Sigmoid colon (tissue), 6 donors: ENCODE measurements at regions not wholly inside any gene's neighbourhood (a gene's known extent, or its start where the extent isn't known, plus 50 kb on each side); places are given as distances from the start of the nearest gene placed in this dataset.

Experiments used
- DNase-seq: peaks from one replicate; pipeline ENCODE4 v3.0.0-alpha.2; 2019
- H3K27ac ChIP-seq, 4 donors: fragments of 200-600 bp; sonication (generic); one replicate each; pipeline ENCODE4 v1.5.1; 2016 to 2019; ENCODE audit warnings: mild to moderate bottlenecking in 1 of 4
- H3K27me3 ChIP-seq, 3 donors: fragments of 200-600 bp; sonication (generic); one replicate each; pipeline ENCODE4 v1.5.1; 2019; ENCODE audit warnings: mild to moderate bottlenecking in 1 of 3
- H3K36me3 ChIP-seq, 4 donors: fragments of 200-600 bp; sonication (generic); one replicate each; pipeline ENCODE4 v1.5.1; 2016 to 2019
- H3K4me1 ChIP-seq, 4 donors: fragments of 200-600 bp; sonication (generic); one replicate each; pipeline ENCODE4 v1.5.1; 2017 to 2019
- H3K4me3 ChIP-seq, 4 donors: fragments of 200-600 bp; sonication (generic); one replicate each; pipeline ENCODE4 v1.5.1; 2017 to 2019; ENCODE audit warnings: mild to moderate bottlenecking in 2 of 4, moderate library complexity in 1 of 4
- H3K9me3 ChIP-seq, 4 donors: fragments of 200-600 bp in 3 of 4; sonication (generic) in 3 of 4; one replicate each; pipeline versions ENCODE4 v1.5.1 to v1.6.1; 2013 to 2019
- CTCF ChIP-seq, 4 experiments: fragments of 450-650 bp in 3 of 4; fragments of 200-600 bp in 1 of 4; IDR thresholded peaks; one replicate each; pipeline ENCODE4 v1.5.1; 2016 to 2019; ENCODE audit warnings: antibody characterized with exemption in 4 of 4, mild to moderate bottlenecking in 3 of 4, moderate library complexity in 2 of 4
- EP300 ChIP-seq, 4 donors: sonication (generic); formaldehyde crosslinking; IDR thresholded peaks; one replicate each; pipeline ENCODE4 v1.6.1; 2017; ENCODE audit warnings: antibody characterized with exemption in 4 of 4
- POLR2A ChIP-seq, 2 donors: fragments of 450-650 bp; IDR thresholded peaks; one replicate each; pipeline ENCODE4 v1.6.1; 2016; ENCODE audit warnings: antibody characterized with exemption in 2 of 2, mild to moderate bottlenecking in 2 of 2, moderate library complexity in 2 of 2
- POLR2AphosphoS5 ChIP-seq, 4 donors: sonication (generic); formaldehyde crosslinking; IDR thresholded peaks; one replicate each; pipeline ENCODE4 v1.6.1; 2017; ENCODE audit warnings: antibody characterized with exemption in 4 of 4
- WGBS, 2 donors: extraction: QIAGEN DNeasy Blood & Tissue Kit; methylation state at CpG; one replicate each; pipeline ENCODE4 v1.1.7; 2013; 5-methylcytosine and 5-hydroxymethylcytosine counted together
- intact Hi-C: fragments of 100-400 bp; cut with DNase I; formaldehyde crosslinking; loops from one replicate; pipeline ENCODE4 v1.15.1; 2023
- donor health status: healthy with polysubstance abuse.
- donor health status: healthy.

GRCh38 chr3:148631124-148631903 lies 66.4 kb upstream of the AGTR1 start:
- intact Hi-C loops = loop anchor here (10.0 kb wide), 1 partner anchor 247 kb away; no protein-coding TSS in a partner anchor
- 78 to 82% methylated on average over 6 of the region's 6 CpGs for WGBS, 2 donors

GRCh38 chr3:148641722-148642121 lies 56.0 kb upstream of the AGTR1 start:
- 74 to 95% methylated on average over 2 of the region's 2 CpGs for WGBS, 2 donors
- no peaks in the 10 kb centered on the region for H3K9me3 ChIP-seq
- TF ChIP-seq EP300 (IDR thresholded peaks at IDR 0.05) = no peak
- no peak for TF ChIP-seq CTCF (IDR thresholded peaks at IDR 0.05)
- TF ChIP-seq POLR2A (IDR thresholded peaks at IDR 0.05) = no peak
- TF ChIP-seq POLR2AphosphoS5 (IDR thresholded peaks at IDR 0.05) = no peak
- DNase-seq = no peak
- H3K27me3 ChIP-seq = no peaks in the 10 kb centered on the region
- no peak overlapping the region for H3K4me3 ChIP-seq
- peaks cover 0 to 14% (median 6%) of the 10 kb centered on the region in 4 donors for H3K4me1 ChIP-seq
- intact Hi-C loops = no loop called here
- H3K36me3 ChIP-seq = no peaks in the 10 kb centered on the region
- no peak overlapping the region for H3K27ac ChIP-seq

More at GRCh38 chr3:148631124-148631903, 66.4 kb upstream of the AGTR1 start:
- Histone ChIP-seq H3K27ac (no peak overlapping the region), H3K36me3 (no peaks in the 10 kb centered on the region), H3K4me3 (no peak overlapping the region), H3K9me3 (peaks cover 0 to 2% (median 0%) of the 10 kb centered on the region in 4 donors), H3K4me1 (no peaks in the 10 kb centered on the region), H3K27me3 (no peaks in the 10 kb centered on the region)
- TF ChIP-seq CTCF (IDR thresholded peaks at IDR 0.05) (peak in 1 of 4 experiments; percentile 15), POLR2A (IDR thresholded peaks at IDR 0.05) (no peak), EP300 (IDR thresholded peaks at IDR 0.05) (no peak), POLR2AphosphoS5 (IDR thresholded peaks at IDR 0.05) (no peak)
- no peak for DNase-seq

GRCh38 chr3:148642214-148642613 lies 55.5 kb upstream of the AGTR1 start:
- no peak for DNase-seq
- Histone ChIP-seq H3K4me3 (no peak overlapping the region), H3K9me3 (no peaks in the 10 kb centered on the region), H3K27me3 (no peaks in the 10 kb centered on the region), H3K36me3 (no peaks in the 10 kb centered on the region), H3K27ac (peak overlapping the region in 1 of 4 donors; percentile 60), H3K4me1 (peaks cover 0 to 14% (median 6%) of the 10 kb centered on the region in 4 donors)
- intact Hi-C loops = no loop called here
- TF ChIP-seq POLR2AphosphoS5 (IDR thresholded peaks at IDR 0.05) = no peak
- TF ChIP-seq POLR2A (IDR thresholded peaks at IDR 0.05) = no peak
- TF ChIP-seq CTCF (IDR thresholded peaks at IDR 0.05) = no peak
- no peak for TF ChIP-seq EP300 (IDR thresholded peaks at IDR 0.05)

GRCh38 chr3:148642616-148643015 lies 55.1 kb upstream of the AGTR1 start:
- DNase-seq = no peak
- no peaks in the 10 kb centered on the region for H3K36me3 ChIP-seq
- no peaks in the 10 kb centered on the region for H3K9me3 ChIP-seq
- TF ChIP-seq POLR2A (IDR thresholded peaks at IDR 0.05) (no peak), EP300 (IDR thresholded peaks at IDR 0.05) (no peak), POLR2AphosphoS5 (IDR thresholded peaks at IDR 0.05) (no peak), CTCF (IDR thresholded peaks at IDR 0.05) (no peak)
- intact Hi-C loops = no loop called here
- 63 to 85% methylated on average over 2 of the region's 2 CpGs for WGBS, 2 donors
- no peaks in the 10 kb centered on the region for H3K27me3 ChIP-seq
- H3K27ac ChIP-seq = peak overlapping the region in 1 of 4 donors; percentile 60
- no peak overlapping the region for H3K4me3 ChIP-seq
- peaks cover 0 to 14% (median 6%) of the 10 kb centered on the region in 4 donors for H3K4me1 ChIP-seq
